Stimulated activated CD8-positive, alpha-beta memory T cell treated with anti-CD3 and anti-CD28 coated beads, Interleukin-12 subunit alpha, Interleukin-12 subunit beta, amount 100 ng/mL, for 24 hours (primary cell): ENCODE measurements at regions not wholly inside any gene's neighbourhood (a gene's known extent, or its start where the extent isn't known, plus 50 kb on each side); places are given as distances from the start of the nearest gene placed in this dataset.

Source experiments
- DNase-seq: peaks from one replicate; pipeline ENCODE4 v3.0.0-alpha.2; 2020; ENCODE audit errors: extremely low read depth

- DNase-seq, result no peak
Measured at GRCh38 chr1:221626041-221626440, 115.8 kb downstream of the DUSP10 start.

DNA sequence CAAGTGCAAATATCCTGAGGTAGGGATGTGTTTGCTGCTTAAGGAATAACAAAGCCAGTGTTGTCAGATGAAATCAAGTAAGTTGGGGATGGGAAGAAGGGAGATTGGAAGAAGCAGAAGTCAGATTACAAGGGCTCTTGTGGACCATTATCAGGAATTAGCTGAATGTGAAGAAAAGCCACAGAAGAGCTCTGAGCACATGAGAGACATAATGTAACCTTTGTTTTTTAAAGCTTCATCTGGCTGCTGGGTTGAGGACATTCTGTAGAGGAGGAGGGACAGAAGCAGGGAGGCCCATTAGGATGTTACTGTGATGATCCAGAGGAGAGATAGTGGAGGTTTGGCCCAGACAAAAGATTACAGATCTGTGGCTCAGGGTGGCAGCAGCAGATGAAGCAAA is 111.7 kb downstream of the DUSP10 start:
- DNase-seq, result no peak

DNA sequence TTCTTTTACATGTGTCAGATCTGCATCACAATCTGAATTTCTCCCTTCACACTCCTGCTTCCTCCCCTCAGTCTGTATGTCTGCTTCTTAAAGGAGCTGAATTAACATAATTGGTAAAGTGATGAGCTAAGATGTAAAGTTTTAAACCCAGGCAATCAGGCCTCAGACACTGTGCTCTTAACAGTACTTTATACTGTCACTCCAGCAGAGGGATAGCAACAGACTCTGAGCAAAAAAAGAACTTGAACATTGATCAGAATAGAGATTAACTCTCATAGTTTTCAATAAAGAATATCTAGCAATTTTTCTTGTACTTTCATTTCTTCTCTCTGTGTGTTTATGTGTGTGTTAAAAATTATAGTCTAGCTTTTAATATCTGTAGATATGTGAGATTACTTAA is 110.3 kb downstream of the DUSP10 start:
- no peak for DNase-seq

DNA sequence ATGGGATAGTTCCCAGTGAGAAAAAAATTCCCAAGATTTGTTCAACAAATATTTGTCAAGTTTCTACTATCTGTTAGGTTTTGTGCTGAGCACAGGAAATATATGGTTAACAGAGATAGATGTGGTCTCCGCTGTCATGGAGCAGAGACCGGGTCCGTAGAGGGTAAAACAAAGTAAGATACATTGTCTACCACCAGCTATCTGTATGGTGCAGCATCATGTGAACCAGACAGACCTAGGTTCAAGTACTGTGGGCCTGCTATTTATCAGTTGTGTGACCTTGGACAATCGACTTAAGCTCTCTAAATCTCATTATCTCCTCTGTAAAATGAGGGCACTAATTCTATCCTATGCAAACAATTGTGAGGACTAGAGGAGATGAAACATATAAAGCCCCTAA is 109.8 kb downstream of the DUSP10 start:
- DNase-seq, result no peak

DNA sequence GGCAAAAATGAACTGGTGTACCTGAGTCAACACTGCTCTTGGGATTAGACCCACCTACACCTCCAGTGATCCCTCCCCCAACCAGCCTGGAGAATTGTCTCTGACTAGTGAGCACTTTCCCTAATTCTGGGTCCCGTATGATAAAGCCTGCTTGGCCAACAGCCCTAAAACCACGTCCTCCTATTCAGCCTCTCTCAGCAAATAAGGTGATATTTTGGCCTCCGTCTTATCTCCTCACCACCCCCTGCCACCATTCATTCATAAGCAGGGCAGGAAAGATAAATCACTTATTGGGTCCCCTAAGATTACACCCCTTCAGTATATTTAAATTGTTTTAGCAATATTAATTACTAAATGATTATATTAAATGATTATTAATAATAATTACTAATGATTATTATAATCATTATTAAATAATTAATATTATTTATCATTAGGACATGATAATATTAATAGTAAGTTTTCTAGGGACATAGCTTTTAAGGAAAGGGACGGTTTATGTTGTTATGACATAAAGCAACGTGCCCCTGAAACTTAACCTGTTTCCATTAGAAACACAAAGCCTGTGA is 108.0 kb downstream of the DUSP10 start:
- DNase-seq, result no peak

- no peak for DNase-seq
Measured at GRCh38 chr1:221634606-221635005, 107.3 kb downstream of the DUSP10 start.

GRCh38 chr1:221635305-221635704 is 106.6 kb downstream of the DUSP10 start:
- DNase-seq, result no peak

DNA sequence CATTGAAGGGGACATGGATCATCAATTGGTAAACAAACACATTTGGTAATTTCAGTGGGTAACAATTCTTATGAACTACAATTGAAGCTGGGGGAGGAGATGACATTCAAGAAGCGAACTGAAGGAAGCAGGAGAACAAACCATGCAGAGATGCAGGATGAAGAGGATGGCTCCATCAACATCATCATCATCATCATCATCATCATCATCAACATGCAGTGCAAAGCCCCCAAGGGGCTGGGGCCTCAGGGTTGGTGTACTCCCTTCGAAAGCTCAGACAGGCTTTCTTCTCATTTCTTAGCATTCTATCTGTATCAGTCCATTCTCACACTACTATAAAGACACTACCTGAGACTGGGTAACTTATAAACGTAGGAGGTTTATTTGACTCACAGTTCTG is 105.8 kb downstream of the DUSP10 start:
- DNase-seq, result no peak

- no peak for DNase-seq
Measured at GRCh38 chr1:221636967-221637366, 104.9 kb downstream of the DUSP10 start.

GRCh38 chr1:221637641-221638041 is 104.2 kb downstream of the DUSP10 start:
- DNase-seq, result no peak

DNA sequence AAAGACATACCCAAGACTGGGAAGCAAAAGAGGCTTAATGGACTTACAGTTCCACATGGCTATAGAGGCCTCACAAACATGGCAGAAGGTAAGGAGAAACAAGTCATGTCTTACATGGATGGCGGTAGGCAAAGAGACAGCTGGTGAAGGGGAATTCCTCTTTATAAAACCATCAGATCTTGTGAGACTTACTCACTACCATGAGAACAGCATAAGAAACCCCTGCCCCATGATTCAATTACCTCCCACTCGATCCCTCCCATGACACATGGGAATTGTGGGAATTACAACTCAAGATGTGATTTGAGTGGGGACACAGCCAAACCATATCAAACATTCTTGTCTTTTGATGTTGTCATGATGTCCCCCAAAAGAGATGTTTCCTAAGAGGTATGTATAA is 103.3 kb downstream of the DUSP10 start:
- DNase-seq, result no peak

DNA sequence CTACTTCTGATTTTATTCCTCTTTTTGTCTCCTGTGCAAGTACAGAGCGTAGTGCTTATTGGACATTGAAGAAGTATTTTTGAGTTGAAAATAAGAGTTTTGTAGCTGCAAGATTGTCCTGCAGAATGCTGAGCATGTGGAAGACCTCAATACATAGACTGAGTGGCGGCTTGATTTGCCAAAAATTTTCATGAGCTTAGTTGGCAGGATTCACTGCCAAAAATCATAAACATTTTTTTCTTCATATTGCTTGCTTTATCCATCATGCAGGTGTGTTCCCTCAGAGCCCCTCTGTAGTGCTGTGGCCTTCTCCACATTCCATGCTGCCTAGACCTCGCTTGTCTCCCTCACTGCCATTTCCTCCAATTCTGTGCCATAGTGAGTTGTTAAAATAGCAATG is 100.1 kb downstream of the DUSP10 start:
- DNase-seq, result no peak

DNA sequence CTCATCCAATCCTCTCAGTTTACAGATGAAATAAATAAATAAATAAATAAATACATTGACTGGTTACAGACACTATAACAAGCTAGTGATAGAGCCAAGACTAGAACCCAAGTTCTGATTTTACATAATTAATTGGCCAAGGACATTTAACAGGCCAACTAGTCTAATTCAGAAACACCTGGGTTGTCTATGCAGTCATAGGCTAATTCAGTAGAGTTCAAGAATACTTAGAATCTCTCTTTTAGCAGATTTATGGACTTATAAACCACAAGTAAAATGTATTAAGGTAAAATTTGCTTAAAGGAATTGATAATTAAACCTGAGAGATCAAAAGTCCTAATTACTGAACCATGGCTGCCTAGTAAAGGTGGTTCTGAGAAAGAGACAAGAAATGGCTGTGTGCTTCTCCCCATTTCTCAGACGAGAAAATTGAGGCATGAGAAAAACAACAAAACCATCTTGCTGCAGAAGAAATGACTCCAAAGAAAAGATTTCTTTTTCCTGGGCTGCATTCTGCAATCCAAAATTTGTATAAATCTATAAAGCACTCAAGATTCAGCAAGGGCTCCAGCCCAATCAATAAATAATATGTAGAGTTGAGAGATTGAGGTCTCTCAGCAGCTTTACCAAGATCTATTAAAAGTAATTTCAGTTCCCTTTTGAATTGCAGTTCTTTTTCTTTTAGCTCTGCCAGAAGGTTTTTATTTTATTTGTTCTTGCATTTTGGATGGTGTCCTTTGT is 98.3 kb downstream of the DUSP10 start:
- no peak for DNase-seq

DNA sequence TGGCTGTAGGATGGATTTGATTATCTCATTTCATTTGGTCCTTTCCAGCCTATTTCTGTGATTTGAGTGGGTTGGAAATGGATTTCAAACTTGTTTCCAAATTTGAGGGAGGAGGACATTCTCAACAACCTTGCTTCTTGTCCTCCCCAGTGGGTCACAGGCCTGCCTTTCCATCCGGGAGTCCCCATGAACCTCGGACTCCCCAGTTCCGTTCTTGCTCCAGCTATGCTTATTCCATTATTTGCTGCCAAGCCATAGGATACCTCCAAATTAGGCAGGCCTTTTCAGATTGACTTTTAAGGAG is 97.8 kb downstream of the DUSP10 start:
- DNase-seq, result no peak

DNA sequence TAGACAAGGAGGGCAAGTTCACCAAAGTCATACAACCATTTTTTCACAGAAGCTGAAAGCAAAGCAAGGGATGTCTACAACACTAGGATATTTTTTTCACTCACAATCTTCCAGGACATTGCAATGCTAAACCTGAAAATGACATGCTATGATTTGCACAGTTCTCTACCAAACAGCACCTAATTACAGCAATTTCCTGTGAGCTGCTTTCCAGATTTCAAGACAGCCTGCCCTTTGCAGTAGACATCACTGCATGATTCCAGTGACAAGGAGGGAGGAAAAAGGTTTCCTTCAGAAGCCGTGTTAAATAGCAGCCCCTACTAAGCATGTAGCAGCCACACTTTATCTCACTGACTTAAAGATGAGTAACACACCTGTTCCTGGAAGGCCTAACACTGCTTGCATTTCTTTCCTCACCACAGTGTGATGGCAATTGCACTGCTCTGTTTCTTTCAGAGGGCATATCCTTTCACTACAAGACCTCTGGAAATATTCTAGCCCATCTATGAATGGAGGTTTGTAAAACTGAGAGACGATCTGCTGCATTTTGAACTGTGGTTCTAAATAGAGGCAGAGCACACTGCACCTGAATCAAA is 97.1 kb downstream of the DUSP10 start:
- DNase-seq, result no peak

GRCh38 chr1:221648201-221648600 is 93.7 kb downstream of the DUSP10 start:
- no peak for DNase-seq
